ENCODE measurements at regions not wholly inside any gene's neighbourhood (a gene's known extent, or its start where the extent isn't known, plus 50 kb on each side); places are given as distances from the start of the nearest gene placed in this dataset.

DNA sequence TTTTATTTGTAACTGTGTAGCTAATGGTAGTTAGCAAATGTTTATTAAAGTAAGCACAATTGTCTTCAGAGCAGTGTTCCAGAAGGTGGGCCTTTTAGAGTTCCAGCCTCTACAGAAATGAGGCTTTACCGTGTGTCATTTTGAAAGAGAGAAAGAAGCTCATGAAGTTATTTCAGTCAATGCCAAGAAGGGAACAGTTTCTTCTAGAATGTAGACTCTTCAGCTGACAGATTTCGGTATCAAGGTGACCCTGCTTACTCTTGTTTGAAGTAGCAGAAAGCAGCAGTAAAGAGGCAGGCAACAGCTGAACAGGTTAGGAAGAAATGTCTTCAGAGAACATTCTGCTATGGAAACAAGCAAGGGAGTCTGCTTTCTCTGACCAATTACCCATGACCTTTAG, 93.6 kb downstream of the TASL start:
- Histone ChIP-seq H3K4me3 (ENCODE audit: low read depth, low read length) (no peak overlapping the region), H3K27ac (ENCODE audit: low read depth, low read length) (no peak overlapping the region), H3K9me3 (ENCODE audit: control insufficient read depth, insufficient read depth, low read length) (no peaks in the 10 kb centered on the region), H3K27me3 (ENCODE audit: control insufficient read depth, insufficient read depth, low read length) (no peaks in the 10 kb centered on the region)
- DNase-seq (ENCODE audit: low read depth, low spot score): no peak
- POLR2A ChIA-PET: no interaction called here
- CTCF ChIA-PET: no interaction called here
- TF ChIP-seq, protein P1, sequence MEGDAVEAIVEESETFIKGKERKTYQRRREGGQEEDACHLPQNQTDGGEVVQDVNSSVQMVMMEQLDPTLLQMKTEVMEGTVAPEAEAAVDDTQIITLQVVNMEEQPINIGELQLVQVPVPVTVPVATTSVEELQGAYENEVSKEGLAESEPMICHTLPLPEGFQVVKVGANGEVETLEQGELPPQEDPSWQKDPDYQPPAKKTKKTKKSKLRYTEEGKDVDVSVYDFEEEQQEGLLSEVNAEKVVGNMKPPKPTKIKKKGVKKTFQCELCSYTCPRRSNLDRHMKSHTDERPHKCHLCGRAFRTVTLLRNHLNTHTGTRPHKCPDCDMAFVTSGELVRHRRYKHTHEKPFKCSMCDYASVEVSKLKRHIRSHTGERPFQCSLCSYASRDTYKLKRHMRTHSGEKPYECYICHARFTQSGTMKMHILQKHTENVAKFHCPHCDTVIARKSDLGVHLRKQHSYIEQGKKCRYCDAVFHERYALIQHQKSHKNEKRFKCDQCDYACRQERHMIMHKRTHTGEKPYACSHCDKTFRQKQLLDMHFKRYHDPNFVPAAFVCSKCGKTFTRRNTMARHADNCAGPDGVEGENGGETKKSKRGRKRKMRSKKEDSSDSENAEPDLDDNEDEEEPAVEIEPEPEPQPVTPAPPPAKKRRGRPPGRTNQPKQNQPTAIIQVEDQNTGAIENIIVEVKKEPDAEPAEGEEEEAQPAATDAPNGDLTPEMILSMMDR (IDR thresholded peaks at IDR 0.05; ENCODE audit: low read depth, low read length): no peak

- Histone ChIP-seq H3K9me3 (ENCODE audit: control insufficient read depth, insufficient read depth, low read length) (no peaks in the 10 kb centered on the region), H3K4me3 (ENCODE audit: low read depth, low read length) (no peak overlapping the region), H3K27ac (ENCODE audit: low read depth, low read length) (no peak overlapping the region), H3K27me3 (ENCODE audit: control insufficient read depth, insufficient read depth, low read length) (no peaks in the 10 kb centered on the region)
- ChIA-PET CTCF (no interaction called here), POLR2A (no interaction called here)
- DNase-seq (ENCODE audit: low read depth, low spot score): no peak
- TF ChIP-seq, protein P1 (IDR thresholded peaks at IDR 0.05; ENCODE audit: low read depth, low read length): no peak
Observed at GRCh38 chrX:30468471-30468870, 109.1 kb downstream of the TASL start.
